ENCODE measurements at regions not wholly inside any gene's neighbourhood (a gene's known extent, or its start where the extent isn't known, plus 50 kb on each side); places are given as distances from the start of the nearest gene placed in this dataset.
A peak's percentile ranks its signal among the peaks of the same experiment; 100 is the strongest.
"Not testable (repeated sequence)": the region's sequence is repeated elsewhere in the genome, so short reads cannot be mapped to it uniquely, and the experiment has no call there.

- DNase-seq: not testable (repeated sequence)
Measured at GRCh38 chr3:197459571-197459970, 96.2 kb downstream of the BDH1 start.

DNA sequence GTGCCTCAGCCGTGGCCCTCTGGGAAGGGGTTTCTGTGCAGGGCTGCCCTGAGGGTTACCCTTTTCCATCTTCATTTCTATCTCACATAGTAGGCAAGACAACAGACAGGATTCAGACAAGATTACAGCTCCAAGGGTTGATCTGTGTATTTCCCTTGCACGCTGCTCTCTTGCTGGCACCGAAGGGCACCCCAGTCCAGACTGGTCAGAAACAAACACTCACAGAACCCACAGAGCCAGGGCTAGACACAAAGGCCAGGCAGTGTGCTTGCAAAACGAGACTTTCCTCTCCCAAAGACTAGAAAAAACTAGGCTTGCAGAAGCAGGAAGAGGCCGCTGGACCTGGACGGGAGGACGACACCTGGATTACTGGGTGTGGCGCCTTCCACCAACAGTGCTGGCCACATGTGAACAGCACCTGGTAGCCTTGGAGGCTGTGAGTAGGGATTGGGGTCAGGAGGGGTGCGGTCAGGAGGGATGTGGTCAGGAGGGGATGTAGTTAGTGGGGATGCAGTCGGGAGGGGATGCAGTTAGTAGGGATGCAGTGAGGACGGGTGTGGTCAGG, 96.8 kb downstream of the BDH1 start:
- DNase-seq: no peak

GRCh38 chr3:197458179-197458707, 97.5 kb downstream of the BDH1 start:
- no peak for DNase-seq

DNA sequence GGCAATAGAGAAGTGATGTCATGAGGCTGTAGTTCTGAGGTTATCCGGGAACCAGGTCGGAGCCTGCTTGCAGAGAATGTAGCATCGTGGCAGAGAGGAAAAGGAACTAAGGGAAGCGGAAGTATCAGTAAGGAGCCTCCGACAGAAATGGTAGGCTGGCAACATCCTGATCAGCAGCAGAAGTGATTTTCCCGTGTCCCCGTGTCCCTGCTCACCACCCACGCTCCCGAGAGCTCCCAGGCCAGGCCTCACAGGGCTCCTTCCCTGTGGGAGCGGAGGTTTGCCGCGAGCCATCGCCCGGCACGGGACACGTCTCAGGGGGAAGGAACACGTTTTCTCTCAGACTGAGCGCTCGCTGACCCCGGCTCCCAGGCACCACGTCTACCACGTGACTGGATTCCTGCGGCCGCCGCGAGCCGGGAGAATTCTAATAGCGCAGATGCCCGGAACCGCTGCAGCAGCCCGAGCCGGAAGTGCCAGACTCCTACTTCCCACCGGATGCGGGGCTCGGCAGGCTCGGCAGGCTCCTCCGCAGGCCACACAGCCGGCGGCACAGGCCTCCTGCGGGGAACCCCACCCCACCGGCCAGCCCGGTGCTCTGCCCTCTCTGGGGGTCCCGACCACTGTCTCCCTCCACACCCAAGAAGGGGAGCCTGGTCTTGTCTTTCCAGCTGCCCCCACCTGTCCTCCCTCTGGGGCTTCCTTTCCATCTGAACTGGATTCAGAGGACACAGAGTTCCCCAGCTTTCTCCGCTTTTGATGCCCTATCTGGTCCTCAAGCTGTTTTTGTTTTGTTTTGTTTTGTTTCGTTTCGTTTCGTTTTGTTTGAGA, 99.3 kb downstream of the BDH1 start:
- peak; percentile 74 for DNase-seq

GRCh38 chr3:197454841-197455240, 100.9 kb downstream of the BDH1 start:
- not testable (repeated sequence) for DNase-seq

DNA sequence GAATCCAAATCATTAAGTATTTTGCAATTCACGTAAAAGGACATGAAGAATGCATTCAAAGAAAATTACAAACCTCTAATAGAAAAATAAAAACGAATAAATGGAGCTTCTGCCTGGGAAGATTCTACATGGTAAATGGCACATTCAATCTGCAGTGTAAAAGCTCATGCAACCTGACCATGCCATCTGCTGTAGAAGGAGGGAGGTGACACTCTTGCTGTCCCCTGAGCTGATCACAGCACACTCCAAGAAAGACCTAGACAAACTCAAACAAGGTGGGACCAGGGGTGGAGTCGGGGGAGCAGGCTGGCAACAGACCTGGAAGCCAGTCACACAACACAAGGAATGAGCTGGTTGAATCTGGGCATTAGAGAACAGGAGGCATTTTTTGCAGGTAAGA, 101.8 kb downstream of the BDH1 start:
- DNase-seq: no peak

DNA sequence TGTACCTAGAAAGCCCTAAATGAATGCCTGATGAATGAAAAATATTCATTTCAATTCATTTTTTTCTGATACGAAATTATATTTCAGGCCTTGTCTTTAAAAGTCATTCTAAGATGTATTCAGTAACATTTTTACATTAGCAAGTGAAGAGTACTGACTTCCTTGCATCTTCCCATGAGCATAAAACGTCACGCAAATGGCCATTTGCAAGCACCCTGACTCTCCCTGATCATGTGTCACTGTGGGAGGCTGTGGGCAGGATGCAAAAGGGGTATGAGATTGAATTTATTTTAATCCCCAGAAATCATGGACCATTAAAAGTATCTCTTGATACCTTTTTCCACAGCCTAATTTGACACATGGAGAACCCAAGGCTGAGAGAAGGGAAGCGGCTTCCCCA, 105.0 kb downstream of the BDH1 start:
- no peak for DNase-seq

DNA sequence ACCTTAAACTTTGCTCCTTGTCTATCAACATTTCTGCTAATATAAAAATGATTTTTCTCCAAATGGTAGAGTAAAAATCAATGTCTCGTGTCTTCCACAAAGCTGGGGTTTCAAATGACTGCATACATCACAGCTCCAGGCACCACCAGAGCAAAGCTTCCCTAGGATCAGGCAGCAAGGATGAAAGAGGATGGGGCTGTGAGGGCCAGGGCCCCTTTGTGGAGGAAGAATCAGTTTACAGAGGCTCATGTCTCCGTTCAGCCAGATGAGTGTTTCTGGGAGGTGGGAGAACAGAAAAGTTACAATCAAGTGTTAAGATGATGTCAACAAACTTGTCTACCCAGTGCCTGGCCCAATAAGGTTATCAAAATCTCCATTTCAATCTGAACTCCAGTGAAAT, 105.5 kb downstream of the BDH1 start:
- DNase-seq: no peak

DNA sequence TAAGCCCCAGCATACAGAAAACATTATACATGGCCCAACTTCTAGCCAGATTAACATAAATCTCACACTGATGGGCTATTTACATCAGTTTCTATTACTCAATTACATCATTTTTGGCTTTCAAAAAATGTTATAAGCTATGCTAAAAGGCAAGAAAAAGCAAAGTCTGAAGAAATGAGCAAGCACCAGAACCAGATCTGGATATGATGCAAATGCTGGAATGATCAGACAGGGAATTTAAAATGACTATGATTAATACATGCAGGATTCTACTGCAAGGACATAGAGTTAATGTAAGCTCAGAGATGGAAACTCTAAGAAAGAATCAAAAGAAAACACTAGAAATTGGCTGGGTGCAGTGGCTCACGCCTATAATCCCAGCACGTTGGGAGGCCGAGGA, 106.6 kb downstream of the BDH1 start:
- DNase-seq: not testable (repeated sequence)

GRCh38 chr3:197447781-197448180, 108.0 kb downstream of the BDH1 start:
- not testable (repeated sequence) for DNase-seq

DNA sequence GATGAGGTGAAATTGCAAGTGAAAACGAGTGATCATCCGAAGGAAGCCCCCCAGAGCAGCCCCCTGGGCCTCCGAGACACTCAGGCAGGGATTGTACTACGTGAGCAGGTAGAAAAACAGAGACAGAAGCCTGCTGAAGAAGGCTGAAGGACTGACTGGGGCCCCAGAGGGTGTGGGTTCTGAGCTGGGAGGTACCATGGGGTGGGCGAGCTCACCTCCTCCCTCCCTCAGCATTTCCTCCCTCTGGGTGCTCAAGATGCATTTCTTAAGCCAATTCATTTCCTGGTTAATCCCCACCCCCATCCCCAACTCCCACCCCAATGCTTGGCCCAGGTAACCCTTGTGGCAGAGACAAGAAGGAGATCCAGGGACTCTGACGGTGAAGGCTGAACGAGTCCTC, 108.7 kb downstream of the BDH1 start:
- DNase-seq: no peak

- DNase-seq: no peak
Measured at GRCh38 chr3:197446700-197447056, 109.1 kb downstream of the BDH1 start.

DNA sequence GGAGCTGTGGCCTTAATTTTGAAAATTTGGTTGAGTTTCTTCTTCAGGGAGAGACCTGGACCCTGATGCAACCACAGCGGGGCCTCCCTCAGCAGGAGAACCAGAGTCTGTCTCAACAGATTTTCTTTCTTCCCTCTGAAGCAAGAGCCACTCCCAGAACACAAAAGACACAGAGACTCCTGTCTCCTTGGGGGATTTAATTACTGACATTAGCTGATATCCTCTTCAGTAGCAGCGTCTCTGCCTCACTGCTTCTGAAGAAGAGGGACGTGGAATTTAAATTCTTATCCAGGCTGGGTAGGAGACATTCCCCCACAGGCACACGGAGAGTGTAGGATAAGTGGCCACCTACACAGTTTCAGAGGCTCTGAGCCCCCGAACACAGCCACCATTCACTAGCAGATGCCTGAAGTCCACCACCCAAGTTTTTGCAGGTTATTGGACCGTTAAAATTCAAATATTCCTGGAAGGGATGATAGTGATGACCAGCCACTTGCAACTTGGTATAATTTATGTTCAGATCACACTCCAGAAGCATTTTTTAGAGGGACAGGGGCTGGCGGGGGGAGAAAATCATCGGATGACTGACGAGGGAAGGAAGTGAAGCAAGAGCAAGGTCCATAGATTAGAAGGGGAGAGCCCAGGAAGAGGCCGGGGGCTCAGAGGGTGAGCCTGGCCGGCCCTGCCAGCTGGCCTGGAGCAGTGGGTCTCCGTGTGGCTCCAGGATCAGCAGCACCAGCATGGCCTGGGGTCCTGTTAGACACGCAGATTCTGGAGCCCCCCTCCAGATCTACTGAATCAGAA, 109.7 kb downstream of the BDH1 start:
- no peak for DNase-seq

DNA sequence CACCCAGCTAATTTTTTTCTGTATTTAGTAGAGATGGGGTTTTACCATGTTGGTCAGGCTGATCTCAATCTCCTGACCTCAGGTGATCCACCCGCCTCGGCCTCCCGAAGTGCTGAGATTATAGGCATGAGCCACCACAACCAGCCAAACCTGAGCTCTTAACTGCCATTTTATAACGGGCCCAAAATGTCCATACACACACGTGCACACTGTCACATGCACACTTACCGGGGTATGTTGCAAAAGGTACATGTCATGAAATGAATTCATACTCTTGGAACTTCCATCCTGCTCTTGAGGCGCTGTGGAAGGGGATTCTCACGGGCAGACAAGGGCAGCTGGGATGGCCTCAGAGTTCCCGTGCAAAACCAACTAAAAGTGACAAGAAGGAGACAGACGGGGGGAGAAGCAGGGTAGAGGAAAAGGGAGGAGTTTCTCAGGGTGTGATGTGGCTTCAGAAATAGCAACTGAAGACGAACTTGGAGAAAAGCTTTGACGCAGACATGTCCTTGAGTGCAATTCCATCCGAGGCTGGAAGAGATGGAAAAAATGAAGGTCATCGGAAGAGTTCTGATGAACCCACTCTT, 110.9 kb downstream of the BDH1 start:
- DNase-seq: no peak

DNA sequence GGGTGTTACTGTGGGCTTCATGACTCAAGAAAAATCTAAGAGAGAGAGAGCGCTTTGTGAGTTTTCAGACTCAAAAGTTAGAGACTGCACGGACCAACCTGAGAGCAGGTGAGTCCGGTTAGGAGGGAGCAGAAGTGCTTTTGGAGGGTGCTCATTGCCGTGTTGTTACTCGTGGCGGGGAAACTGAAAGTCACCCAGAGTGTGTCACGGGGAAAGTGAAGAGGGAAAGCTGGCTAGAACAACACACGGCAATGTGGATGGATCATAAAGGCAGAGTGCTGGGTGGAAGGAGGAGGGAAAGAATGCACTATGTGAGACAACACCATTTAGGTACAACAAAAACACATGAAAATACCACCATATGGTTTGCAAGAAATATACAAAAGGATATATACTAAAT, 112.3 kb downstream of the BDH1 start:
- DNase-seq: no peak

DNA sequence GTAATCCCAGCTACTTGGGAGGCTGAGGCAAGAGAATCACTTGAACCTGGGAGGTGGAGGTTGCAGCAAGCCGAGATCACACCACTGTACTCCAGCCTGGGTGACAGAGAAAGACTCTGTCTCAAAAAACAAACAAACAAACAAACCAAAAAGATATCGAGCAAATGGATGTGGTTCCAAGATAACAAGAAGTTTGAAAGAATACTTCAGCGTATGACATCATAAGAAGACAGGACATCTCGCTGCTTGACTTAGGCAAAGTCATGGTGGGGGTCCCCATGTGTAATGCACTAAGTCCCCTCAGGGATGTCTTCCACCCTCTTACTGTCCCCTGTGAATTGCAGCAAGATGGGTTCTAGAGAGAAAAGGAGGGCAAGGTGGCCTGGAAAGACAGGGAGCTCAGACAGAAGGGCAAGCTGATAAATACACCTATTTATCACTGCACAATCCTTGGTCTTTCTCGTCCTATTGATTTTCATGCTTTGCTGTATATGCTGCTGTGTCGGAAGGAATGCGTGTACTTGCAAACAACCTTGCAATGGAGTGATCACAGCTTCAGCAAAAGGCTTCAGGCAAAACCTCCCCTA, 115.0 kb downstream of the BDH1 start:
- DNase-seq: no peak

DNA sequence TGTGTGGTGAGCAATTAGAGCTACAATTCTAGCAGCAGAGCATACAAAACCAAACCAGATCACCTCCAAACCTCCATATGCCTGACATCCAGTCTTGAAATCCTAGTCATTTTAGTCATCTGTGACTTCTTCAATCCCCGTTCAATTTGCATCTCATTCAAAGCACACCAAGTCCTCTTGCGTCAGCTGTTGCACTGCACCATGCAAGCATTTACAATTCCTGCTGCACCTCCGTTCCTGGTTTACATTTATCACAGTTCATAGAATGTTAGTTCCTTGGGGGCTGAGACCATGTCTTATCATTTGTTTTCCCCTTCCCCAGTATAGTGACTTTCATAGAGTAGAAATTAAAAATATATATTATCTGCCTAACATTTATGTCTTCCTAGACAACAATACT, 116.9 kb downstream of the BDH1 start:
- DNase-seq: no peak

DNA sequence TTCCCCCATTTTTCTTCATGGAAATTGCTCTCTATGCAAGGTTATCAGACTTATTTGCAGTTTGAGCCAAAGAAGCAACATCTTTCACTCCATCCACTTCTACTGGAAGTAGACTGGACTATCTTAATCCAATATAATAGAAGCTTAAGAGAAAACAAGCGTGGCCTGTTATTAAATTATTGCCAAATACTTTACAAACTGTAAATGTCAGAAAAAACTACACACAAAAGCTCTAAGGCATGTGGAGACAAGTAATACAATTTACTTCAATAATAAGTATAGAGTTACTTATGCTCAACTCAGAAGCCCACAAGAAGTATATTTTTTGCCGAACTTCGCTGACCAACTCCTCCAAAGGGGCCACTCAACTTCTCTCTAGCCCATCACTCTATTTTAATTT, 120.3 kb downstream of the BDH1 start:
- no peak for DNase-seq

DNA sequence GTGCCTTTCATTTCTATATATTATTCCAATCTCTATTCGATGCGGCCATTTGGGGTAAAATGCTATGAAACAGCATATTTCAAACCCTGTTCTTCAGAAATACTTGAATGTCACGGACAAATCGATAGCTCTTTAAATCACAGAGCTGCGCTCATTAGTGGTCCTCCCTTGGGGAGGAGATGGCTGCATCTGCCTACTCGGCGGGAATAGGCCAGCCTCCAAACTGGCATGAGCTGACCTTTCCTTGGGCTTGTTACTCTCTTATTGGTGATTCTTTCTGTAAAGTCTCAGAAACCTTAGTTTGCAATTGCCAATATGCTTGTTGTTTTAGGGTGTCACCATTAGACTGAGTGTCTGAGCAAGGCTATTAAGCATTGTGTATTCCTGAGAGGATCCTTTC, 120.9 kb downstream of the BDH1 start:
- DNase-seq: no peak

DNA sequence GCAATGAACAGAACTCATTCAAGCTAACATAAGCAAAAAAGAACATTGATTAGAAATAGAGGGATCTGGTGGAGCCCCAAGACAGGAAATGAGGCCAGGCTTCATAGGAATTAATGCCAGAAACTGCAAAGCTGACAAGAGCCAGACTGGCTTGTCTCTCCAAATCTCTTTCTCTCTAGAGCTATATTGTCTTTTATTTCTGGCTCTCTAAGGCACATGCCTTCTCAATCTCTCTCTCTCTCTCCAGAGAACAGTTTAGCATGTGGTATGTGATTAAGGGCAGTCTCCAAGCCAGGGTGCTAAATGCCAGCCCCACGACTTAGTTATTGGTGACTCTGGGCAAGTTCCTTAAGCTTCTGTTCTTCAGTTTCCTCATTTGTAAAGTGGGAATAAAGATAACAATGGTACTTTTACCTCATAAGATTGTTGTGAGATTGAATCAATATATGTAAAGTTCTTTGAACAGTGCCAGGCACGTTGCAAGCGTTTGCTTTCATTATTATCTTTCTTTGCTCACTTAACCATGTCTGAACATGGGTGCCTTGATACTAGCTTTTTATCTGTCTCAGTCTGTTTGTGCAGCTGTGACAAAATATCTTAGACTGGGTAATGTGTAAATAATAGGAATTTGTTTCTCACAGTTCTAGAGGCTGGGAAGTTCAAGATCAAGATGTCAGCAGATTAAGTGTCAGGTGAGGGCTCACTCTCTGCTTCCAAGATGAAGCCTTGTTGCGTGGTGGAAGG, 123.2 kb downstream of the BDH1 start:
- no peak for DNase-seq

DNA sequence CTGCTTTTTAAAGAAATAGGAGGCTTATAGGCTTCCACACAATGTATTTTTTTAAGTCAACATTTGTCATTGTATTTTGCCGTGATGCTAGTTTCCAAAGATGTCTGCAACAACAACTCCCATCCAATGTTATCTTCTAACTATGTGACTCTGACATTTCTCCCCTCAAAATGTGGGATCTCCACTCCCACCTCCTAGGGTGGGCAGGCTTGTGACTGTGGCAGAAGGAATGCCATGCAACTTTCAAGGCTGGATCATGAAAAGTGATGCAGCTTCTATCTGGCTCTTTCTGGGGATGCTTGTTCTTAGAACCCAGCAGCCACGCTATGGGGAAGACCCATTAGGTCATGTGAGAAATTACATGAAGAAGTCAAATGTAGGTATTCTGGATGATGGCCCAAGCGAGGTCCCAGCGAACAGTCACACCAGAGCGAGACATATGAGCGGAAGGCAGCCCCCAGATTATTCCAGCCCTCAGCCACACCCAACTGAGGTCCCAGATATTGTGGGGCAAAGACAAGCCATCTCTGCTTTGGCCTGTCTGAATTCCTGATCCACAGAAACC, 124.3 kb downstream of the BDH1 start:
- no peak for DNase-seq

Data from renal pelvis (tissue), 1 donor.